SW 1271 (cell line): ENCODE measurements at regions not wholly inside any gene's neighbourhood (a gene's known extent, or its start where the extent isn't known, plus 50 kb on each side); places are given as distances from the start of the nearest gene placed in this dataset.
"Not testable (repeated sequence)": the region's sequence is repeated elsewhere in the genome, so short reads cannot be mapped to it uniquely, and the experiment has no call there.

Source experiments
- DNase-seq, 2 experiments: peaks; one replicate each; lab custom pipeline; 2025; lab: John Stamatoyannopoulos, UW

- not testable (repeated sequence) for DNase-seq
Measured at GRCh38 chr10:42533866-42534265, 104.5 kb downstream of the ZNF33B start.

- DNase-seq, result no peak
Measured at GRCh38 chr10:42532996-42533395, 105.4 kb downstream of the ZNF33B start.

GRCh38 chr10:42523098-42523497 lies 115.3 kb downstream of the ZNF33B start:
- no peak for DNase-seq

- no peak for DNase-seq
Measured at GRCh38 chr10:42519761-42520460, 118.5 kb downstream of the ZNF33B start.

GRCh38 chr10:42519079-42519478 lies 119.3 kb downstream of the ZNF33B start:
- DNase-seq, result no peak

- DNase-seq, result no peak
Measured at GRCh38 chr10:42513921-42514320, 124.4 kb downstream of the ZNF33B start.

GRCh38 chr10:42491801-42492200 lies 146.6 kb downstream of the ZNF33B start:
- no peak for DNase-seq

GRCh38 chr10:42491001-42491592 lies 147.3 kb downstream of the ZNF33B start:
- no peak for DNase-seq

- DNase-seq, result no peak
Measured at GRCh38 chr10:42490368-42490767, 148.0 kb downstream of the ZNF33B start.

- DNase-seq, result peak in 1 of 2 experiments; percentile 17
Measured at GRCh38 chr10:42488416-42488815, 150.0 kb downstream of the ZNF33B start.

GRCh38 chr10:42482411-42482810 lies 156.0 kb downstream of the ZNF33B start:
- DNase-seq, result no peak

- DNase-seq, result no peak
Measured at GRCh38 chr10:42479057-42479456, 159.3 kb downstream of the ZNF33B start.

GRCh38 chr10:42477170-42477569 lies 161.2 kb downstream of the ZNF33B start:
- no peak for DNase-seq

- DNase-seq, result no peak
Measured at GRCh38 chr10:42476101-42476500, 162.3 kb downstream of the ZNF33B start.

- DNase-seq, result peak; percentile 39 to 70
Measured at GRCh38 chr10:42475168-42476098, 162.9 kb downstream of the ZNF33B start.

GRCh38 chr10:42454313-42454712 lies 184.1 kb downstream of the ZNF33B start:
- DNase-seq, result no peak

GRCh38 chr10:42431095-42431494 lies 207.3 kb downstream of the ZNF33B start:
- no peak for DNase-seq

GRCh38 chr10:42428534-42428933 lies 209.8 kb downstream of the ZNF33B start:
- DNase-seq, result peak in 1 of 2 experiments; percentile 12

GRCh38 chr10:42422911-42423310 lies 215.5 kb downstream of the ZNF33B start:
- DNase-seq, result no peak

- DNase-seq, result no peak
Measured at GRCh38 chr10:42421812-42422211, 216.6 kb downstream of the ZNF33B start.

- no peak for DNase-seq
Measured at GRCh38 chr10:42419789-42420188, 218.6 kb downstream of the ZNF33B start.

- DNase-seq, result no peak
Measured at GRCh38 chr10:42380926-42381547, 257.3 kb downstream of the ZNF33B start.
